ENCODE measurements at regions not wholly inside any gene's neighbourhood (a gene's known extent, or its start where the extent isn't known, plus 50 kb on each side); places are given as distances from the start of the nearest gene placed in this dataset.

DNA sequence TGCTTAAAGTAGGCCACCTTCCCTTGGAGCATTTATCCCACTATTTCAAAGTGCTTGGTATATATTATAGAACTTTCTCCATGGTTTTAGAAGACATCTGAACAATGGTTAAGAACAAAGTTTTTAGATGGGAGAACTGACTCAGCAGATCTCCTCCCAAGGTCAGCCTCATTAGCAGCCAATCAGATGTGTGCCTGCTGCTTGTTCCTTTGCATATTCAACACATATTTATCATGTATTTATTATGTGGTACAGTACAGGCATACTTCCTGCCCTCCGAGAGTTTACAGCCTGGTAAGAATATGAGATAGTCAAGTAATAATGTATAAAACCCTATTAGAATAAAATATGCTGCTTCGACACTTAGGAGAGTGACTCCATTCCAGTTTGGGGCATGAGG, 120.1 kb upstream of the NRP1 start:
- intact Hi-C loops (cut with DNase I) = no loop called here
- 90 to 95% (median 91%) methylated on average over 2 of the region's 2 CpGs for WGBS, 3 donors
- Histone ChIP-seq H3K36me3 (ENCODE audit: insufficient read depth in 1 of 2, low read depth in 1 of 2) (no peaks in the 10 kb centered on the region), H3K27ac (no peak overlapping the region), H3K9me3 (peaks cover 10% of the 10 kb centered on the region), H3K4me3 (no peak overlapping the region), H3K27me3 (ENCODE audit: insufficient read depth in 3 of 3, low read length in 2 of 3) (no peaks in the 10 kb centered on the region), H3K4me1 (no peaks in the 10 kb centered on the region)
- no peak for ATAC-seq
- TF ChIP-seq, protein P1, sequence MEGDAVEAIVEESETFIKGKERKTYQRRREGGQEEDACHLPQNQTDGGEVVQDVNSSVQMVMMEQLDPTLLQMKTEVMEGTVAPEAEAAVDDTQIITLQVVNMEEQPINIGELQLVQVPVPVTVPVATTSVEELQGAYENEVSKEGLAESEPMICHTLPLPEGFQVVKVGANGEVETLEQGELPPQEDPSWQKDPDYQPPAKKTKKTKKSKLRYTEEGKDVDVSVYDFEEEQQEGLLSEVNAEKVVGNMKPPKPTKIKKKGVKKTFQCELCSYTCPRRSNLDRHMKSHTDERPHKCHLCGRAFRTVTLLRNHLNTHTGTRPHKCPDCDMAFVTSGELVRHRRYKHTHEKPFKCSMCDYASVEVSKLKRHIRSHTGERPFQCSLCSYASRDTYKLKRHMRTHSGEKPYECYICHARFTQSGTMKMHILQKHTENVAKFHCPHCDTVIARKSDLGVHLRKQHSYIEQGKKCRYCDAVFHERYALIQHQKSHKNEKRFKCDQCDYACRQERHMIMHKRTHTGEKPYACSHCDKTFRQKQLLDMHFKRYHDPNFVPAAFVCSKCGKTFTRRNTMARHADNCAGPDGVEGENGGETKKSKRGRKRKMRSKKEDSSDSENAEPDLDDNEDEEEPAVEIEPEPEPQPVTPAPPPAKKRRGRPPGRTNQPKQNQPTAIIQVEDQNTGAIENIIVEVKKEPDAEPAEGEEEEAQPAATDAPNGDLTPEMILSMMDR (IDR thresholded peaks at IDR 0.05) = no peak
- no peak for DNase-seq

DNA sequence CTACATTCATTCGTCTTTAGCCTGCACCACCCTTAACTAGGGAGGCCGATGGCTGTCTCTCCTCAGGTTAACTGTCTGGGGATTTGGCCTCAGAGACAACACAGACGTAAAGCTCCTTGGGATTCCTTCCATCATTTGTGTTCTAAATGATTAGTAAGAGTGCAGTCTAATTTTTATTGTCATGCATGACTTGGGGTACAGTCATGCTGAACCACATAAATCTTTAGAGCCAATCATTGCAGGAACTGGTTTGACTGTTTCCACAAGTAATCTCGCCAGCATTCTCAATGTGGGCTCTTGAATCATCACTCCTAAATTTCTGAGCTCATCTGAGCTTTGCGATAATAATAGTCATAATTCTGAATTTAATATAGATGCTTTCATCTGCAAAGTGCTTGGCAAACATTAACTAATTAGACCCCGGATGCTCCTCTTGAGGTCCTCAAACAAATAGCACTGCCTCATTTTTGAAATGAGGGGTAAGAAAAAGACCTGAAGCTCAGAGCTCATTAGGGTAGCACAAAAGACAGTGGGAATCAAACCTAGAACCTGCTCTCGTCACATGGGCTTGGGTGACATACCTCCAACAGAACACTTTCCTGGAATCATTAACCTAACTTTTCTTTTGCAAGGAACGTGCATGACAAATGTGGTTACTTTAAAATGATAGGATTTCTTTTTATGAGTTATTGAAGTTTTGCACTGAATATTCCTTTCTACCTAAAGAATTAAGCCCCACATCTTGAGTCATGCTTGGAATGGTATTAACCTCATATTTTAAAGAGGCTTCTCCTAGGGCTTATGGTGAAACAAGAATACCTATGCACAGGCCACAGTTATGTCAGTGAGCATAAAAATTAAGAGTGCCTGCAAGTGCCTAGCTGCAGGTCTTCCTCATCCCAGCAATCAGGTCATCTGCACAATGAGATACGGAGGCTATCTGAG, 118.9 kb upstream of the NRP1 start:
- TF ChIP-seq, protein P1 (IDR thresholded peaks at IDR 0.05) = no peak
- Histone ChIP-seq H3K9me3 (peaks cover 10% of the 10 kb centered on the region), H3K4me1 (no peaks in the 10 kb centered on the region), H3K36me3 (ENCODE audit: insufficient read depth in 1 of 2, low read depth in 1 of 2) (no peaks in the 10 kb centered on the region), H3K4me3 (no peak overlapping the region), H3K27ac (no peak overlapping the region), H3K27me3 (ENCODE audit: insufficient read depth in 3 of 3, low read length in 2 of 3) (no peaks in the 10 kb centered on the region)
- DNase-seq (no peak), ATAC-seq (no peak)
- WGBS, 3 donors = 86 to 88% (median 88%) methylated on average over 9 of the region's 9 CpGs
- intact Hi-C loops (cut with DNase I) = no loop called here

DNA sequence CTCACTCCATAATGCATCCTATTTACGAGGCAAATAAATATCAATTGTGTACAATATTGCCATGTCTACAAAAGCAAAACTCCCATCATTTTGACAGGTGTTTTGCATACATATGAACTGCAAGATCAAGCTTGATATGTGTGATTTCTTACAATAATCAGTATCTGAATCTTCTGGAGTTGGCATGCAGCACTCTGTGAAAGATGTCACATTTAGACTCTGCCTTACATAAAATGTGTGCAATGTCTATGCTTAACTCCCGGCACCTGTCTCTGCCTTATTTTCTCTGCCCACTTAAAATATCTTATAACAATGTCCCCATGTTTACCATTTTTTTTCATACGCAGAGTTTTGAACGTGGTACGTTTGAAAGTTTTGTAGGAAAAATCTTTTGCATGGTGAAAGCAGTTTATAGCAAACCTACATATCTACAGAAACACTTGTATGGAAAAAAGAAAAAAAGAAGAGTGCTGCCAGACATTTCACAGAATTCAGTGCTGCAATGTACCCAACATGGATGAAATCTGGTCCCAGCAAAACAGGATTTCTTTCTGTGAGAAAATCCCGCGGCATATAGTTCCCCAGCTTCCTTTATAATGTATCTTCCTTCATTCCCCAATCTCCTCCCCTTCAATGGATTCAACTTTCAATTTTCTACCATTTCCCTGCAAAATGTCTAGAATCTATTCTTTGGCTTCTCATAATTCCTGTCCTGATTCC, 114.1 kb upstream of the NRP1 start:
- H3K9me3 ChIP-seq = peaks cover 10% of the 10 kb centered on the region
- intact Hi-C loops (cut with DNase I) = no loop called here
- no peak overlapping the region for H3K4me3 ChIP-seq
- no peaks in the 10 kb centered on the region for H3K36me3 ChIP-seq (ENCODE audit: insufficient read depth in 1 of 2, low read depth in 1 of 2)
- no peaks in the 10 kb centered on the region for H3K4me1 ChIP-seq
- TF ChIP-seq, protein P1 (IDR thresholded peaks at IDR 0.05) = no peak
- WGBS, 3 donors = 82 to 86% (median 84%) methylated on average over 7 of the region's 7 CpGs
- no peak for DNase-seq
- no peaks in the 10 kb centered on the region for H3K27me3 ChIP-seq (ENCODE audit: insufficient read depth in 3 of 3, low read length in 2 of 3)
- ATAC-seq = no peak
- H3K27ac ChIP-seq = no peak overlapping the region

DNA sequence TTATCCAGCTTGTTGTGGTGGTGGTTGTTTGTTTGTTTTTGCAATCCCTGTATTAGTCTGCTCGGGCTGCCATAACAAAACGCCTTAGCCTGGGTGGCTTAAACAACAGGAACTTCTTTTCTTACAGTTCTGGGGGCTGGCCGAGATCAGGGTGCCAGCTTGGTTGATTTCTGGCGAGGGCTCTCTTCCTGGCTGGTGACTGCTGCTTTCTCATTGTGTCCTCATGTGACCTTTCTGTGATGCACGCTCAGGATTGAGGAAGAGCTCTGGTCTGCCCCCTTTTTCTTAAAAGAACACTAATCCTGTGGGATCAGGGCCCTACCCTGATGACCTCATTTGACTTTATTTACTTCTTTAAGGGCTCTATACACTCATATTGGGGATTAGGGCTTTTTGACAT, 107.1 kb upstream of the NRP1 start:
- H3K27ac ChIP-seq = no peak overlapping the region
- H3K4me3 ChIP-seq = no peak overlapping the region
- intact Hi-C loops (cut with DNase I) = no loop called here
- no peak for ATAC-seq
- TF ChIP-seq, protein P1 (IDR thresholded peaks at IDR 0.05) = no peak
- 16 to 34% (median 33%) methylated on average over 5 of the region's 5 CpGs for WGBS, 3 donors
- DNase-seq = no peak
- no peaks in the 10 kb centered on the region for H3K4me1 ChIP-seq
- H3K9me3 ChIP-seq = no peaks in the 10 kb centered on the region
- no peaks in the 10 kb centered on the region for H3K27me3 ChIP-seq (ENCODE audit: insufficient read depth in 3 of 3, low read length in 2 of 3)
- no peaks in the 10 kb centered on the region for H3K36me3 ChIP-seq (ENCODE audit: insufficient read depth in 1 of 2, low read depth in 1 of 2)

Measured in psoas muscle (tissue), 7 donors.